ENCODE measurements at regions not wholly inside any gene's neighbourhood (a gene's known extent, or its start where the extent isn't known, plus 50 kb on each side); places are given as distances from the start of the nearest gene placed in this dataset.

DNA sequence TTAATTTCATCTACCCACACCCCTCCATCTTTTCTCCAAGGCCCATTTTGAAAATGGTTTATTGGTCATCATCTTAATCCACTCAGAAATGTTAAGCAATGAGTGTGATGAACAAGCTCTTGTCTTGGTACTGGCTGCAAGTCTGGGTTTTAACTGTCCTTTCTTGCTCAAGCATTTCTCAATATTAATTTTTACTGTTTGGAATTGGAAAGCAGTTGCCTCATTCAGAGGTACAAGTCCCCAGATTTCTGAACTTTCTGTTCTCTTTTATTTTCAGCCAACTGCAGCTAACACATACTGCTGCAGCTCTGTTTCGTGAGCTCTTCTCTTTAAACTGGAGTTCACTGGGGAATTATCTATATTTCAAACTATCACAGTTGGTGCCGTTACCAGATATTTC, 99.4 kb upstream of the TEX51 start:
- Histone ChIP-seq H3K27me3 (ENCODE audit: control insufficient read depth, insufficient read depth, low read length) (no peaks in the 10 kb centered on the region), H3K9ac (ENCODE audit: low read length) (no peak overlapping the region), H3K4me1 (ENCODE audit: control insufficient read depth, insufficient read depth, low read length) (no peaks in the 10 kb centered on the region), H3K9me3 (ENCODE audit: control insufficient read depth, low read length) (no peaks in the 10 kb centered on the region), H3K4me3 (ENCODE audit: low read length) (no peak overlapping the region), H3K36me3 (ENCODE audit: control insufficient read depth, insufficient read depth, low read length) (no peaks in the 10 kb centered on the region)

DNA sequence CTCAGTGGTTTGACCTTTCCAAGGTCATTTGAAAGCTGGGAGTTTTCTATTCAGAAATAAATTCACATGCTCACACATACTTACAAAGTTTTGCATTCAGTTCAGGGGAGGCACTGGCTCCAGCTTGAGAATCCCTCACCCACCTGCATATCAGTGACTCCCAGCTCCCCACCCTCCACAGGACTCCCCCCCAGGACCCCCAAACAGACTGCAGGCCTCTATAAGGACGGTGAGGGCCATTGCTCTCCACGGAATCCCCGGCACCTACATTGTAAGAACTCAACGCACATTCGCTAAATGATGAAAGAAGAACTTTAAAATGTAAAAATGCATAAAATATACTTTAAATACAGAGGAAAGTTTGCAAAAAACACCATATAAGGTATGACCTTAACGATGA, 97.2 kb upstream of the TEX51 start:
- H3K36me3 ChIP-seq (ENCODE audit: control insufficient read depth, insufficient read depth, low read length): no peaks in the 10 kb centered on the region
- H3K4me3 ChIP-seq (ENCODE audit: low read length): no peak overlapping the region
- no peaks in the 10 kb centered on the region for H3K4me1 ChIP-seq (ENCODE audit: control insufficient read depth, insufficient read depth, low read length)
- no peaks in the 10 kb centered on the region for H3K9me3 ChIP-seq (ENCODE audit: control insufficient read depth, low read length)
- H3K27me3 ChIP-seq (ENCODE audit: control insufficient read depth, insufficient read depth, low read length): no peaks in the 10 kb centered on the region
- H3K9ac ChIP-seq (ENCODE audit: low read length): no peak overlapping the region

DNA sequence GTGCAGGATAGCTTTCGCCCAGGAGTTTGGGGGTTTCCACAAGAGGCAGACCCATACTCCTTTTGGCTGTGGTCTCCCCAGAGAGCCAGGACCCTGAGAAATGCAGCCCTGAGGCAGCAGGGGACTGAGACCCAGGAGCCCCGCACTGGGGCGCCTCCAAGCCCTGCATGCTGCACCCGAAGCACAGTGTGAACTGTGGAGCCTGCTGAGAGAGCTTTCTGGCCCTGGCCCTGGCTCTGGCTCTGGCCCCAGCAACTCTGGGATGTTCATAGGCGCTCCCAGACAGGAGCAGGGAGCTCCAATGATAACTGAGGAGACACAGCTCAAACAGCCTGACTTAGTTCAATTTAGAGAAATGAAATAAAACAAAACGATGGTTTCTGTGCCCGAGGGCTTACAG, 96.4 kb upstream of the TEX51 start:
- Histone ChIP-seq H3K27me3 (ENCODE audit: control insufficient read depth, insufficient read depth, low read length) (no peaks in the 10 kb centered on the region), H3K36me3 (ENCODE audit: control insufficient read depth, insufficient read depth, low read length) (no peaks in the 10 kb centered on the region), H3K4me1 (ENCODE audit: control insufficient read depth, insufficient read depth, low read length) (no peaks in the 10 kb centered on the region), H3K4me3 (ENCODE audit: low read length) (no peak overlapping the region), H3K9ac (ENCODE audit: low read length) (no peak overlapping the region), H3K9me3 (ENCODE audit: control insufficient read depth, low read length) (no peaks in the 10 kb centered on the region)

- Histone ChIP-seq H3K4me3 (ENCODE audit: low read length) (no peak overlapping the region), H3K27me3 (ENCODE audit: control insufficient read depth, insufficient read depth, low read length) (no peaks in the 10 kb centered on the region), H3K36me3 (ENCODE audit: control insufficient read depth, insufficient read depth, low read length) (no peaks in the 10 kb centered on the region), H3K9ac (ENCODE audit: low read length) (no peak overlapping the region), H3K9me3 (ENCODE audit: control insufficient read depth, low read length) (no peaks in the 10 kb centered on the region), H3K4me1 (ENCODE audit: control insufficient read depth, insufficient read depth, low read length) (no peaks in the 10 kb centered on the region)
Observed at GRCh38 chr2:126802774-126803433, 95.8 kb upstream of the TEX51 start.

DNA sequence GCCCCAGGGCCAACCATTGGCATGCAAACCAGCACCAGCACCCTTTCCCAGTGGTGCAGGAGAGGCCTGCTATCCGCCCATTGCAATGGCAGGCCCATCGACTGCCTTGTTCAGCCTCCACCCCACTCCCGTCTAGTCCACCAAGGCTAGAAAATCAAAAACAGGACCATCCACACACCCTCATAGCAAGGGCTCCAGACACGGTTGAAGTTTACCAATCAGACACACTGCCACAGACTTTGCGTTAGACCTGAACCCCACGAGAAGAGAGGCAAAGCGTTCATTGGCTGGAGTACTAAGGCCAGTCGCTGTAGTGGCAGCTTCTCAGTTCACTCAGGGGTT, 95.3 kb upstream of the TEX51 start:
- Histone ChIP-seq H3K27me3 (ENCODE audit: control insufficient read depth, insufficient read depth, low read length) (no peaks in the 10 kb centered on the region), H3K9ac (ENCODE audit: low read length) (no peak overlapping the region), H3K4me1 (ENCODE audit: control insufficient read depth, insufficient read depth, low read length) (no peaks in the 10 kb centered on the region), H3K36me3 (ENCODE audit: control insufficient read depth, insufficient read depth, low read length) (no peaks in the 10 kb centered on the region), H3K4me3 (ENCODE audit: low read length) (no peak overlapping the region), H3K9me3 (ENCODE audit: control insufficient read depth, low read length) (no peaks in the 10 kb centered on the region)

- no peaks in the 10 kb centered on the region for H3K27me3 ChIP-seq (ENCODE audit: control insufficient read depth, insufficient read depth, low read length)
Observed at GRCh38 chr2:126804347-126804746, 94.3 kb upstream of the TEX51 start.

DNA sequence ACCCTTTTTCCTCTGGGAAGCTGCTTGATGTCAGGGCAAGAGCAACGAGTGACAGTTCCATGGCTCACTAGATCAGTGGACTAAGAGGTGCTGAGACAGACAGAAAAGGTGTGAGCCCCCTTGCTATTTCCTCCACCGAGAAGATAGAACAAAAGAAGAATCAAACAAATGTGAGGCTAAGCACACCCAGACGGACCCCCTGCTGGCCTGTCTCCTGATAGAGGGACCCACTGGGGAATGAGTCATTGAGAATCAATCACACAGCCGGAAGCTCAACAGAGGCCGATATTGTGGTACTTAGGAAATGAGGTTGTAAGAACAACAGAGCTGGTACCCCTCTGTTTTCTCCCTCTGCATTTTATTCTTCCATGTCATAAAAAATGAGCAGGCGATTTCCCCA, 89.8 kb upstream of the TEX51 start:
- no peak overlapping the region for H3K9ac ChIP-seq (ENCODE audit: low read length)
- no peaks in the 10 kb centered on the region for H3K9me3 ChIP-seq (ENCODE audit: control insufficient read depth, low read length)
- H3K4me1 ChIP-seq (ENCODE audit: control insufficient read depth, insufficient read depth, low read length): no peaks in the 10 kb centered on the region
- no peaks in the 10 kb centered on the region for H3K27me3 ChIP-seq (ENCODE audit: control insufficient read depth, insufficient read depth, low read length)
- H3K36me3 ChIP-seq (ENCODE audit: control insufficient read depth, insufficient read depth, low read length): no peaks in the 10 kb centered on the region
- H3K4me3 ChIP-seq (ENCODE audit: low read length): no peak overlapping the region

More at GRCh38 chr2:126804347-126804746, 94.3 kb upstream of the TEX51 start:
- no peak overlapping the region for H3K4me3 ChIP-seq (ENCODE audit: low read length)
- H3K36me3 ChIP-seq (ENCODE audit: control insufficient read depth, insufficient read depth, low read length): no peaks in the 10 kb centered on the region
- H3K9me3 ChIP-seq (ENCODE audit: control insufficient read depth, low read length): no peaks in the 10 kb centered on the region
- H3K4me1 ChIP-seq (ENCODE audit: control insufficient read depth, insufficient read depth, low read length): no peaks in the 10 kb centered on the region
- H3K9ac ChIP-seq (ENCODE audit: low read length): no peak overlapping the region

GRCh38 chr2:126809340-126809739, 89.3 kb upstream of the TEX51 start:
- Histone ChIP-seq H3K36me3 (ENCODE audit: control insufficient read depth, insufficient read depth, low read length) (no peaks in the 10 kb centered on the region), H3K9ac (ENCODE audit: low read length) (no peak overlapping the region), H3K4me3 (ENCODE audit: low read length) (no peak overlapping the region), H3K4me1 (ENCODE audit: control insufficient read depth, insufficient read depth, low read length) (no peaks in the 10 kb centered on the region), H3K27me3 (ENCODE audit: control insufficient read depth, insufficient read depth, low read length) (no peaks in the 10 kb centered on the region), H3K9me3 (ENCODE audit: control insufficient read depth, low read length) (no peaks in the 10 kb centered on the region)

- no peaks in the 10 kb centered on the region for H3K9me3 ChIP-seq (ENCODE audit: control insufficient read depth, low read length)
- H3K9ac ChIP-seq (ENCODE audit: low read length): no peak overlapping the region
- no peaks in the 10 kb centered on the region for H3K27me3 ChIP-seq (ENCODE audit: control insufficient read depth, insufficient read depth, low read length)
- H3K4me3 ChIP-seq (ENCODE audit: low read length): no peak overlapping the region
- H3K36me3 ChIP-seq (ENCODE audit: control insufficient read depth, insufficient read depth, low read length): no peaks in the 10 kb centered on the region
- no peaks in the 10 kb centered on the region for H3K4me1 ChIP-seq (ENCODE audit: control insufficient read depth, insufficient read depth, low read length)
Observed at GRCh38 chr2:126810001-126810400, 88.7 kb upstream of the TEX51 start.

GRCh38 chr2:126811101-126811500, 87.6 kb upstream of the TEX51 start:
- Histone ChIP-seq H3K27me3 (ENCODE audit: control insufficient read depth, insufficient read depth, low read length) (no peaks in the 10 kb centered on the region), H3K36me3 (ENCODE audit: control insufficient read depth, insufficient read depth, low read length) (no peaks in the 10 kb centered on the region), H3K9ac (ENCODE audit: low read length) (no peak overlapping the region), H3K9me3 (ENCODE audit: control insufficient read depth, low read length) (no peaks in the 10 kb centered on the region), H3K4me3 (ENCODE audit: low read length) (no peak overlapping the region), H3K4me1 (ENCODE audit: control insufficient read depth, insufficient read depth, low read length) (no peaks in the 10 kb centered on the region)

DNA sequence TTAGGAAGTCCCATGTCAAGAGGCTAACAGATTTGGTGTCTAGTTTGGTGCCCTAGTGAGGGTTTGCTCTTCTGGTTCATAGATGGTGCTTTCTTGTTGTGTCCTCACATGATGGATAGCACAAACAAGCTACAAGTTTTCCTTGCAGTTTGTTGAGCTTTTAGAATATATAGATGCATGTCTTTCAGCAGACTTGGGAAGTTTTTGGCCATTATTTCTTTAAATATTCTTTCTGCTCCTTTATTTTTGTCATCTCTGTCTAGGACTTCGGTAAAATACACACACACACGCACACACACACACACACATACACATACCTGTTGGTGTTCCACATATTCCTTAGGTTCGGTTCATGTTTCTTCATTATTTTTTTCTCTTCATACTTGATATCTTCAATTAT, 81.5 kb upstream of the TEX51 start:
- H3K4me1 ChIP-seq (ENCODE audit: control insufficient read depth, insufficient read depth, low read length): no peaks in the 10 kb centered on the region
- H3K9me3 ChIP-seq (ENCODE audit: control insufficient read depth, low read length): no peaks in the 10 kb centered on the region
- no peaks in the 10 kb centered on the region for H3K36me3 ChIP-seq (ENCODE audit: control insufficient read depth, insufficient read depth, low read length)
- H3K4me3 ChIP-seq (ENCODE audit: low read length): no peak overlapping the region
- no peaks in the 10 kb centered on the region for H3K27me3 ChIP-seq (ENCODE audit: control insufficient read depth, insufficient read depth, low read length)
- H3K9ac ChIP-seq (ENCODE audit: low read length): no peak overlapping the region

DNA sequence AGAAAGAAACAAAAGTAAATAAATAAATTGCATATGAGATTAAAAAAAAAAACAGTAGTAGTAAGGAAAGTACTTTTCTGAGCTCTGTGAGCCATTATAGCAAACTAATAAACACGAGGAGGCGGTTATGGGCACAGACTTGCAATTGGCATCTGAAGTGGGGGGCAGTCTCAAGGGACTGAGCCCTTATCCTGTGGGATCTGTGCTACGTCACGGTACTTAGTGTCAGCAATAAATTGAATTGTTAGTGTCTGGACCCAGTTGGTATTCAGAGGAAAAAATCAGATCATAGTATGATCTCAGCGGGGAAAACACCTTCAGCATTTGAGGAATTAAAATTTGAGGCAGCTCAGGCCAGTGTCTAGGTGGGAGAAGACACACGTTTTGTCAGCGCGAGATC, 76.6 kb upstream of the TEX51 start:
- Histone ChIP-seq H3K4me3 (ENCODE audit: low read length) (no peak overlapping the region), H3K4me1 (ENCODE audit: control insufficient read depth, insufficient read depth, low read length) (no peaks in the 10 kb centered on the region), H3K36me3 (ENCODE audit: control insufficient read depth, insufficient read depth, low read length) (no peaks in the 10 kb centered on the region), H3K9ac (ENCODE audit: low read length) (no peak overlapping the region), H3K9me3 (ENCODE audit: control insufficient read depth, low read length) (no peaks in the 10 kb centered on the region), H3K27me3 (ENCODE audit: control insufficient read depth, insufficient read depth, low read length) (no peaks in the 10 kb centered on the region)

DNA sequence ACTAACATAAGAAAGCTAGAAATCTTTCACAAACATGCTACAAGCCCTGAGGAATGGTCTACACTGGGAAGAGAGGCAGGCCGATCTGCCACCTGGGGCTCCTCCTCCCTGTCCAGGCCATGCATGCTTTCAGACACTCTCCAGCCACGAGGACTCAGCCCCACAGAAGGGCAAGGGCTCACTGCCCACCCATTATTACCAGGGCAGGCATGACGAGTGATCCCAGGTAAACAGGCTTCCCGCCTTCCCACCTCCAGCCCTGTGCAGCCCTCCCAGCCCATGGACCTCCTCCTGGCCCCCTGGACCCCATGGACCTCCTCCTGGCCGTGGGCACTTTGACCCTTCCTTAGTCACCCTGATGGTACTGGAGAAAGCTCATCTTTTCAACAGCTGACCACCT, 75.8 kb upstream of the TEX51 start:
- H3K9me3 ChIP-seq (ENCODE audit: control insufficient read depth, low read length): no peaks in the 10 kb centered on the region
- no peak overlapping the region for H3K9ac ChIP-seq (ENCODE audit: low read length)
- no peaks in the 10 kb centered on the region for H3K27me3 ChIP-seq (ENCODE audit: control insufficient read depth, insufficient read depth, low read length)
- H3K4me1 ChIP-seq (ENCODE audit: control insufficient read depth, insufficient read depth, low read length): no peaks in the 10 kb centered on the region
- H3K4me3 ChIP-seq (ENCODE audit: low read length): no peak overlapping the region
- H3K36me3 ChIP-seq (ENCODE audit: control insufficient read depth, insufficient read depth, low read length): no peaks in the 10 kb centered on the region
